ENCODE measurements at regions not wholly inside any gene's neighbourhood (a gene's known extent, or its start where the extent isn't known, plus 50 kb on each side); places are given as distances from the start of the nearest gene placed in this dataset.

DNA sequence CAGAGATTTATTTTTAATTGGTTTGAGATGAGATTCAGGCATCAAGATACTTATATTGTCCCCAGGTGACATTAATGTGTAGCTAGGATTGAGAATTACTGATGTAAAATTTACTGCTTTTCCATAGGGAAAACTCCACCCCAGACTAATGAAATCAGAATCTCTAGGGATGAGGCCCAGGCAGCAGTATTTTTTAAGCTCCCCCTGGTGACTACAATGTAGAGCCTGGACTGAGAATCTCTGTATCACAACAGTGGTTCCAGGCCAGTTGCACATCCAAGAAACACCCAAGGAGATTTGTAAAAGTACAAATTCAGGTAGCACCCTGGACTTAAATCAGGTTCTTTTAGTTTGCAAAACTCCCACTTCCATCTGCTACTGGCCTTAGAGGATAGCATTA lies 185.7 kb downstream of the MARCHF11 start:
- H3K27ac Mint-ChIP-seq: no peak overlapping the region
- 0 out of 2 replicates have a peak, but pooled peaks cover 3% of the 10 kb centered on the region for H3K4me1 ChIP-seq (ENCODE audit: insufficient read depth, low read length)
- H2BK5ac ChIP-seq (ENCODE audit: insufficient read length, low read length): no peak overlapping the region
- no peak overlapping the region for H4K91ac ChIP-seq (ENCODE audit: insufficient read length, low read depth, low read length)
- no peaks in the 10 kb centered on the region for H3K79me2 ChIP-seq (ENCODE audit: insufficient read depth, low read length)
- H4K5ac ChIP-seq (ENCODE audit: insufficient read length, low read depth, low read length): no peak overlapping the region
- no peak overlapping the region for H2BK12ac ChIP-seq (ENCODE audit: insufficient read length, low read depth, low read length)
- no peak overlapping the region for H3K9ac ChIP-seq (ENCODE audit: extremely low read depth, insufficient read length, low read length)
- H3K56ac ChIP-seq (ENCODE audit: insufficient read length, low read depth, low read length): no peak overlapping the region
- no peaks in the 10 kb centered on the region for H3K79me1 ChIP-seq (ENCODE audit: insufficient read depth, low read depth, low read length, poor library complexity, severe bottlenecking)
- H2AFZ ChIP-seq (ENCODE audit: low read length): peak overlapping the region; percentile 8
- no peaks in the 10 kb centered on the region for H3K9me3 ChIP-seq (ENCODE audit: control insufficient read depth, low read depth, low read length)
- no peak overlapping the region for H3K4me2 ChIP-seq (ENCODE audit: insufficient read depth, insufficient read length, low read length)
- H3K23ac ChIP-seq (ENCODE audit: insufficient read length, low read depth, low read length): no peak overlapping the region
- no peak overlapping the region for H2BK15ac ChIP-seq (ENCODE audit: low read depth, low read length)
- DNase-seq: no peak
- no peak overlapping the region for H3K4ac ChIP-seq (ENCODE audit: low read depth, low read length)
- H3K23me2 ChIP-seq (ENCODE audit: insufficient read length, low read depth, low read length, poor library complexity, severe bottlenecking): no peaks in the 10 kb centered on the region
- H4K20me1 ChIP-seq (ENCODE audit: control insufficient read depth, insufficient read depth, insufficient read length): no peaks in the 10 kb centered on the region
- no peaks in the 10 kb centered on the region for H3K27me3 ChIP-seq (ENCODE audit: insufficient read depth, low read length)
- H3K14ac ChIP-seq (ENCODE audit: insufficient read depth, low read length): no peak overlapping the region
- peaks cover 23 to 25% of the 10 kb centered on the region in 2 experiments for H3K9me3 Mint-ChIP-seq
- H4K8ac ChIP-seq (replicated peaks; ENCODE audit: insufficient read length, low read depth, low read length): no peak overlapping the region
- H3K36me3 Mint-ChIP-seq (ENCODE audit: insufficient read depth in 1 of 3, low read depth in 3 of 3): peaks cover 8 to 26% (median 14%) of the 10 kb centered on the region in 3 experiments
- TF ChIP-seq, protein P1, sequence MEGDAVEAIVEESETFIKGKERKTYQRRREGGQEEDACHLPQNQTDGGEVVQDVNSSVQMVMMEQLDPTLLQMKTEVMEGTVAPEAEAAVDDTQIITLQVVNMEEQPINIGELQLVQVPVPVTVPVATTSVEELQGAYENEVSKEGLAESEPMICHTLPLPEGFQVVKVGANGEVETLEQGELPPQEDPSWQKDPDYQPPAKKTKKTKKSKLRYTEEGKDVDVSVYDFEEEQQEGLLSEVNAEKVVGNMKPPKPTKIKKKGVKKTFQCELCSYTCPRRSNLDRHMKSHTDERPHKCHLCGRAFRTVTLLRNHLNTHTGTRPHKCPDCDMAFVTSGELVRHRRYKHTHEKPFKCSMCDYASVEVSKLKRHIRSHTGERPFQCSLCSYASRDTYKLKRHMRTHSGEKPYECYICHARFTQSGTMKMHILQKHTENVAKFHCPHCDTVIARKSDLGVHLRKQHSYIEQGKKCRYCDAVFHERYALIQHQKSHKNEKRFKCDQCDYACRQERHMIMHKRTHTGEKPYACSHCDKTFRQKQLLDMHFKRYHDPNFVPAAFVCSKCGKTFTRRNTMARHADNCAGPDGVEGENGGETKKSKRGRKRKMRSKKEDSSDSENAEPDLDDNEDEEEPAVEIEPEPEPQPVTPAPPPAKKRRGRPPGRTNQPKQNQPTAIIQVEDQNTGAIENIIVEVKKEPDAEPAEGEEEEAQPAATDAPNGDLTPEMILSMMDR (conservative IDR thresholded peaks at IDR 0.05): peak; percentile 50; the same call in 2 of the 3 replicates
- no peaks in the 10 kb centered on the region; the same call in 1 of the 2 replicates for H3K27me3 Mint-ChIP-seq (ENCODE audit: low read depth)
- H3K27ac ChIP-seq (ENCODE audit: insufficient read length, low read depth, low read length): no peak overlapping the region
- H2BK120ac ChIP-seq (ENCODE audit: low read depth, low read length, poor library complexity, severe bottlenecking): no peak overlapping the region
- no peak overlapping the region for H3K4me3 Mint-ChIP-seq
- H3K4me1 Mint-ChIP-seq: 0 out of 4 replicates have a peak, but pooled peaks cover 0 to 4% of the 10 kb centered on the region in 2 experiments
- no peak overlapping the region for H3K18ac ChIP-seq (ENCODE audit: insufficient read length, low read depth, low read length)
- no peak overlapping the region for H3T11ph ChIP-seq (ENCODE audit: low read length)
- no peak overlapping the region for H2BK20ac ChIP-seq (ENCODE audit: low read depth, low read length, poor library complexity, severe bottlenecking)
- H2AK5ac ChIP-seq (ENCODE audit: insufficient read length, low read length): no peak overlapping the region

Measured in H9 (cell line).